B cell (primary cell): ENCODE measurements at regions not wholly inside any gene's neighbourhood (a gene's known extent, or its start where the extent isn't known, plus 50 kb on each side); places are given as distances from the start of the nearest gene placed in this dataset.

Experiments
- ATAC-seq: fragments of 200-7000 bp; cut with Tn5 transposase; one replicate; pipeline ENCODE4 v1.10.0; 2021; ENCODE audit warnings: low read depth, mild to moderate bottlenecking, moderate number of reproducible peaks, moderate library complexity
- CTCF ChIA-PET: fragments of 350-600 bp; sonication (Branson Sonifier 250); formaldehyde crosslinking; loops from one replicate; lab custom pipeline; 2021; ENCODE audit warnings: antibody characterized with exemption, inconsistent platforms; lab: Charles Lee
- POLR2A ChIA-PET: fragments of 350-600 bp; sonication (Branson Sonifier 250); formaldehyde crosslinking; loops from one replicate; lab custom pipeline; 2021; ENCODE audit warnings: antibody characterized with exemption; lab: Charles Lee
- DNase-seq: peaks from one replicate; pipeline ENCODE4 v3.0.0; 2013
- H2AFZ ChIP-seq: 2 replicates; pipeline ENCODE4 v1.6.1; 2012; ENCODE audit warnings: mild to moderate bottlenecking, low read depth, low read length; ENCODE audit not compliant: insufficient read depth, poor library complexity, severe bottlenecking
- H3K27ac ChIP-seq, 2 donors: 1 replicate in 1 of 2; 2 replicates in 1 of 2; pipeline ENCODE4 v1.5.1; 2012 to 2013; ENCODE audit warnings: low read length in 2 of 2, mild to moderate bottlenecking in 2 of 2, moderate library complexity in 1 of 2
- H3K27me3 ChIP-seq, 4 experiments: fragments of 200-600 bp in 1 of 4; sonication (generic) in 1 of 4; replicated peaks in 1 of 4; 1 replicate in 2 of 4; 2 replicates in 2 of 4; pipeline versions ENCODE4 v1.6.1 to v1.7.0; 2013 to 2016; ENCODE audit warnings: low read length in 3 of 4, mild to moderate bottlenecking in 2 of 4, mixed read lengths in 1 of 4, moderate library complexity in 1 of 4; ENCODE audit not compliant: insufficient read depth in 4 of 4, control insufficient read depth in 3 of 4; ENCODE audit errors: control extremely low read depth in 1 of 4
- H3K36me3 ChIP-seq, 2 experiments: replicated peaks in 1 of 2; 1 replicate in 1 of 2; 2 replicates in 1 of 2; pipeline versions ENCODE4 v1.6.1 to v1.7.1; 2013; ENCODE audit warnings: low read length in 1 of 2; ENCODE audit not compliant: insufficient read depth in 2 of 2, control insufficient read depth in 1 of 2; ENCODE audit errors: control extremely low read depth in 1 of 2, extremely low read depth in 1 of 2
- H3K4me1 ChIP-seq, 2 donors: fragments of 200-600 bp in 1 of 2; sonication (generic) in 1 of 2; 1 replicate in 1 of 2; 2 replicates in 1 of 2; pipeline versions ENCODE4 v1.5.1 to v1.6.1; 2013 to 2017; ENCODE audit warnings: low read length in 2 of 2; ENCODE audit not compliant: control insufficient read depth in 2 of 2, insufficient read depth in 2 of 2
- H3K4me2 ChIP-seq: replicated peaks from 2 replicates; pipeline ENCODE3; 2012; ENCODE audit warnings: mild to moderate bottlenecking, low read depth, low read length; ENCODE audit not compliant: poor library complexity, severe bottlenecking
- H3K4me3 ChIP-seq, 5 experiments: fragments of 200-600 bp in 1 of 5; sonication (generic) in 1 of 5; 1 replicate in 3 of 5; 2 replicates in 2 of 5; pipeline versions ENCODE4 v1.5.1 to v1.7.0; 2011 to 2016; ENCODE audit warnings: low read length in 4 of 5, mild to moderate bottlenecking in 4 of 5, low read depth in 2 of 5, control low read depth in 1 of 5, moderate library complexity in 1 of 5; ENCODE audit not compliant: insufficient read depth in 1 of 5; ENCODE audit errors: control extremely low read depth in 1 of 5, extremely low read depth in 1 of 5
- H3K79me2 ChIP-seq: fragments of 200-600 bp; sonication (generic); one replicate; pipeline ENCODE4 v1.6.0; 2016; ENCODE audit warnings: low read length; ENCODE audit not compliant: control insufficient read depth, insufficient read depth
- H3K9ac ChIP-seq: fragments of 200-600 bp; sonication (generic); 2 replicates; pipeline ENCODE4 v1.6.1; 2017; ENCODE audit warnings: mild to moderate bottlenecking, low read length, moderate library complexity
- H3K9me3 ChIP-seq, 3 donors: one replicate each; pipeline versions ENCODE4 v1.6.1 to v1.7.1; 2013; ENCODE audit warnings: low read length in 2 of 3; ENCODE audit not compliant: control insufficient read depth in 2 of 3, insufficient read depth in 1 of 3; ENCODE audit errors: control extremely low read depth in 1 of 3
- H4K20me1 ChIP-seq: 2 replicates; pipeline ENCODE4 v1.6.0; 2012; ENCODE audit warnings: mild to moderate bottlenecking, low read length; ENCODE audit not compliant: insufficient read depth, control insufficient read depth, poor library complexity, severe bottlenecking
- H3K27ac Mint-ChIP-seq: one replicate; pipeline ENCODE4 v1.8.0; 2021; ENCODE audit warnings: mixed read lengths
- H3K27me3 Mint-ChIP-seq: one replicate; pipeline ENCODE4 v1.8.0; 2021; ENCODE audit warnings: mixed read lengths
- H3K4me1 Mint-ChIP-seq: one replicate; pipeline ENCODE4 v1.8.0; 2021; ENCODE audit warnings: mixed read lengths
- H3K4me3 Mint-ChIP-seq: one replicate; pipeline ENCODE4 v1.8.0; 2021; ENCODE audit warnings: mixed read lengths
- H3K9me3 Mint-ChIP-seq: one replicate; pipeline ENCODE4 v1.8.0; 2022; ENCODE audit warnings: mixed read lengths; ENCODE audit not compliant: insufficient read depth
- CTCF ChIP-seq: fragments of 200-600 bp; IDR thresholded peaks from one replicate; pipeline ENCODE4 v1.8.0; 2022; ENCODE audit warnings: antibody characterized with exemption, mild to moderate bottlenecking
- EZH2 ChIP-seq: IDR thresholded peaks from 2 replicates; pipeline ENCODE4 v1.6.1; 2012; ENCODE audit warnings: borderline replicate concordance, low read depth, mild to moderate bottlenecking, moderate library complexity, low read length; ENCODE audit not compliant: insufficient read depth, poor library complexity, severe bottlenecking
- WGBS: methylation state at CpG from one replicate; pipeline ENCODE4 v1.1.5; 2013; ENCODE audit warnings: missing lambda C conversion rate; ENCODE audit not compliant: insufficient coverage; 5-methylcytosine and 5-hydroxymethylcytosine counted together
- intact Hi-C: fragments of 100-400 bp; cut with micrococcal nuclease; formaldehyde crosslinking; loops from one replicate; pipeline ENCODE4 v1.10.0; 2022

- no peaks in the 10 kb centered on the region for H3K36me3 ChIP-seq
- H3K9ac ChIP-seq: no peak overlapping the region
- H3K27me3 Mint-ChIP-seq: no peaks in the 10 kb centered on the region
- ChIA-PET CTCF (no interaction called here), POLR2A (no interaction called here)
- H3K4me1 Mint-ChIP-seq: no peaks in the 10 kb centered on the region
- H3K27ac ChIP-seq: no peak overlapping the region
- ATAC-seq (no peak), DNase-seq (no peak)
- H3K79me2 ChIP-seq: no peaks in the 10 kb centered on the region
- no peaks in the 10 kb centered on the region for H3K27me3 ChIP-seq
- H3K27ac Mint-ChIP-seq: no peak overlapping the region
- peaks cover 0 to 13% (median 0%) of the 10 kb centered on the region in 3 donors for H3K9me3 ChIP-seq
- H3K4me3 Mint-ChIP-seq: no peak overlapping the region
- H4K20me1 ChIP-seq: no peaks in the 10 kb centered on the region
- H3K4me1 ChIP-seq: no peaks in the 10 kb centered on the region
- H3K4me2 ChIP-seq: no peak overlapping the region
- H3K4me3 ChIP-seq: no peak overlapping the region
- 60% methylated on average over 2 of the region's 7 CpGs for WGBS
- TF ChIP-seq CTCF (no peak), EZH2 (no peak)
- intact Hi-C loops: no loop called here
- H3K9me3 Mint-ChIP-seq: no peaks in the 10 kb centered on the region
- H2AFZ ChIP-seq: no peak overlapping the region
Measured at GRCh38 chr10:128512767-128513166, 386.5 kb upstream of the MKI67 start.

GRCh38 chr10:128514536-128514935 is 388.3 kb upstream of the MKI67 start:
- Histone ChIP-seq H3K79me2 (no peaks in the 10 kb centered on the region), H3K27ac (no peak overlapping the region), H3K9me3 (peaks cover 0 to 13% (median 0%) of the 10 kb centered on the region in 3 donors), H3K4me2 (no peak overlapping the region), H3K36me3 (no peaks in the 10 kb centered on the region), H3K9ac (no peak overlapping the region), H4K20me1 (no peaks in the 10 kb centered on the region), H3K4me3 (no peak overlapping the region), H3K4me1 (no peaks in the 10 kb centered on the region), H3K27me3 (no peaks in the 10 kb centered on the region), H2AFZ (no peak overlapping the region)
- 85% methylated on average over 5 of the region's 6 CpGs for WGBS
- TF ChIP-seq CTCF (no peak), EZH2 (no peak)
- DNase-seq (no peak), ATAC-seq (no peak)
- no peak overlapping the region for H3K27ac Mint-ChIP-seq
- POLR2A ChIA-PET: no interaction called here
- no peaks in the 10 kb centered on the region for H3K9me3 Mint-ChIP-seq
- no peaks in the 10 kb centered on the region for H3K4me1 Mint-ChIP-seq
- H3K4me3 Mint-ChIP-seq: no peak overlapping the region
- CTCF ChIA-PET: no interaction called here
- intact Hi-C loops: no loop called here
- no peaks in the 10 kb centered on the region for H3K27me3 Mint-ChIP-seq
